Liver (tissue), 8 donors: ENCODE measurements at regions not wholly inside any gene's neighbourhood (a gene's known extent, or its start where the extent isn't known, plus 50 kb on each side); places are given as distances from the start of the nearest gene placed in this dataset.

Source experiments
- DNase-seq: peaks from one replicate; pipeline ENCODE4 v3.0.0-alpha.2; 2017; ENCODE audit warnings: low spot score
- H3K27ac ChIP-seq, 2 donors: one replicate each; pipeline ENCODE4 v1.7.0; 2013; ENCODE audit warnings: inconsistent platforms in 2 of 2, low read length in 2 of 2, control low read depth in 1 of 2, low read depth in 1 of 2, mild to moderate bottlenecking in 1 of 2
- H3K27me3 ChIP-seq, 4 donors: one replicate each; pipeline versions ENCODE4 v1.6.1 to v1.7.0; 2013; ENCODE audit warnings: low read length in 3 of 4, inconsistent platforms in 1 of 4, mild to moderate bottlenecking in 1 of 4, moderate library complexity in 1 of 4; ENCODE audit not compliant: control insufficient read depth in 4 of 4, insufficient read depth in 4 of 4
- H3K36me3 ChIP-seq, 4 donors: one replicate each; pipeline versions ENCODE4 v1.6.1 to v1.7.0; 2013; ENCODE audit warnings: low read length in 3 of 4, mild to moderate bottlenecking in 3 of 4, low read depth in 1 of 4, moderate library complexity in 1 of 4; ENCODE audit not compliant: control insufficient read depth in 4 of 4, insufficient read depth in 3 of 4
- H3K4me1 ChIP-seq, 4 donors: one replicate each; pipeline versions ENCODE4 v1.6.1 to v1.7.0; 2013; ENCODE audit warnings: low read length in 3 of 4, mild to moderate bottlenecking in 3 of 4, moderate library complexity in 1 of 4; ENCODE audit not compliant: control insufficient read depth in 4 of 4, insufficient read depth in 4 of 4
- H3K4me3 ChIP-seq, 3 donors: one replicate each; pipeline versions ENCODE4 v1.6.1 to v1.7.0; 2013; ENCODE audit warnings: low read length in 3 of 3, control low read depth in 1 of 3, low read depth in 1 of 3, mild to moderate bottlenecking in 1 of 3
- H3K9ac ChIP-seq, 2 donors: one replicate each; pipeline ENCODE4 v1.7.0; 2013; ENCODE audit warnings: low read length in 2 of 2, mild to moderate bottlenecking in 2 of 2, moderate library complexity in 2 of 2, control low read depth in 1 of 2, low read depth in 1 of 2
- H3K9me3 ChIP-seq, 4 donors: one replicate each; pipeline versions ENCODE4 v1.6.1 to v1.7.0; 2013; ENCODE audit warnings: low read length in 3 of 4; ENCODE audit not compliant: control insufficient read depth in 4 of 4
- ATF3 ChIP-seq: IDR thresholded peaks from 2 replicates; pipeline ENCODE4 v1.6.1; 2016; ENCODE audit warnings: antibody characterized with exemption
- CTCF ChIP-seq: fragments of 150-350 bp; IDR thresholded peaks from 2 replicates; pipeline ENCODE4 v1.5.1; 2017; ENCODE audit warnings: improper control_type of control experiment, low read depth, low read length; ENCODE audit not compliant: missing input control
- EGR1 ChIP-seq, 2 donors: IDR thresholded peaks; 2 replicates each; pipeline ENCODE4 v1.6.1; 2016 to 2018; ENCODE audit warnings: antibody characterized with exemption in 2 of 2, low read depth in 2 of 2
- FOXA1 ChIP-seq: IDR thresholded peaks from 2 replicates; pipeline ENCODE4 v1.6.1; 2016; ENCODE audit warnings: antibody characterized with exemption
- GABPA ChIP-seq, 2 donors: IDR thresholded peaks in 1 of 2; conservative IDR thresholded peaks in 1 of 2; 2 replicates each; pipeline ENCODE4 v1.6.1; 2016; ENCODE audit warnings: antibody characterized with exemption in 2 of 2, mild to moderate bottlenecking in 1 of 2, moderate library complexity in 1 of 2
- HNF4A ChIP-seq, 2 donors: conservative IDR thresholded peaks; 2 replicates each; pipeline ENCODE4 v1.6.1; 2016; ENCODE audit warnings: antibody characterized with exemption in 2 of 2, mild to moderate bottlenecking in 2 of 2
- HNF4G ChIP-seq: IDR thresholded peaks from 2 replicates; pipeline ENCODE4 v1.6.1; 2016; ENCODE audit warnings: antibody characterized with exemption
- JUND ChIP-seq, 2 donors: IDR thresholded peaks; 2 replicates each; pipeline ENCODE4 v1.6.1; 2016; ENCODE audit warnings: antibody characterized with exemption in 2 of 2
- NR2F2 ChIP-seq: IDR thresholded peaks from 2 replicates; pipeline ENCODE4 v1.6.1; 2016; ENCODE audit warnings: antibody characterized with exemption
- RAD21 ChIP-seq, 2 donors: IDR thresholded peaks; 2 replicates each; pipeline ENCODE4 v1.6.1; 2016; ENCODE audit warnings: antibody characterized with exemption in 2 of 2, mild to moderate bottlenecking in 2 of 2
- REST ChIP-seq: IDR thresholded peaks from 2 replicates; pipeline ENCODE4 v1.6.1; 2016; ENCODE audit warnings: antibody characterized with exemption, mild to moderate bottlenecking
- RXRA ChIP-seq, 2 donors: IDR thresholded peaks; 2 replicates each; pipeline ENCODE4 v1.6.1; 2017 to 2018; ENCODE audit warnings: antibody characterized with exemption in 2 of 2, mild to moderate bottlenecking in 1 of 2
- TAF1 ChIP-seq: conservative IDR thresholded peaks from 2 replicates; pipeline ENCODE4 v1.6.1; 2016; ENCODE audit warnings: antibody characterized with exemption, mild to moderate bottlenecking
- YY1 ChIP-seq: IDR thresholded peaks from 2 replicates; pipeline ENCODE4 v1.6.1; 2016; ENCODE audit warnings: antibody characterized with exemption, mild to moderate bottlenecking
- ZBTB33 ChIP-seq: IDR thresholded peaks from 2 replicates; pipeline ENCODE4 v1.6.1; 2016; ENCODE audit warnings: antibody characterized with exemption
- WGBS: extraction: QIAGEN DNeasy Blood & Tissue Kit; methylation state at CpG from one replicate; pipeline ENCODE4 v1.1.7; 2013; 5-methylcytosine and 5-hydroxymethylcytosine counted together
- donor health status: healthy.
- donor health status: healthy.
- donor health status: healthy.
- donor health status: healthy.
- donor health status: healthy.

GRCh38 chr16:51237207-51237606 lies 86.1 kb upstream of the SALL1 start (continued):
- TF ChIP-seq REST (no peak), TAF1 (no peak), HNF4G (no peak), FOXA1 (no peak), EGR1 (IDR thresholded peaks at IDR 0.05; ENCODE audit: low read depth in 2 of 2) (no peak), YY1 (no peak), GABPA (IDR thresholded peaks at IDR 0.05 in 1 of 2, conservative IDR thresholded peaks at IDR 0.05 in 1 of 2) (no peak), HNF4A (conservative IDR thresholded peaks at IDR 0.05) (no peak)

- 61% methylated on average over 3 of the region's 3 CpGs for WGBS
- H3K4me1 ChIP-seq: peaks cover 0 to 13% (median 5%) of the 10 kb centered on the region in 4 donors
- no peak overlapping the region for H3K4me3 ChIP-seq
- H3K27me3 ChIP-seq: no peaks in the 10 kb centered on the region
- H3K27ac ChIP-seq: no peak overlapping the region
- H3K9me3 ChIP-seq: no peaks in the 10 kb centered on the region
- no peak overlapping the region for H3K9ac ChIP-seq
- DNase-seq: no peak
- TF ChIP-seq RAD21 (IDR thresholded peaks at IDR 0.05): no peak
- TF ChIP-seq ZBTB33: no peak
- TF ChIP-seq CTCF: no peak
- no peak for TF ChIP-seq NR2F2
- TF ChIP-seq REST: no peak
- TF ChIP-seq JUND (IDR thresholded peaks at IDR 0.05): no peak
- TF ChIP-seq ATF3: no peak
- no peak for TF ChIP-seq RXRA (IDR thresholded peaks at IDR 0.05)
- TF ChIP-seq HNF4A (conservative IDR thresholded peaks at IDR 0.05): no peak
- no peaks in the 10 kb centered on the region for H3K36me3 ChIP-seq
Measured at GRCh38 chr16:51236583-51236982, 85.5 kb upstream of the SALL1 start.
